HG02763 (cell line): ENCODE measurements at regions not wholly inside any gene's neighbourhood (a gene's known extent, or its start where the extent isn't known, plus 50 kb on each side); places are given as distances from the start of the nearest gene placed in this dataset.

Source experiments
- ATAC-seq: cut with Tn5 transposase; IDR thresholded peaks from one replicate; pipeline ENCODE4 v1.9.1; 2021; ENCODE audit warnings: mild to moderate bottlenecking, moderate library complexity; ENCODE audit not compliant: unreplicated experiment

GRCh38 chr13:73201626-73202025, 142.8 kb downstream of the KLF5 start:
- no peak for ATAC-seq

- ATAC-seq, result no peak
Measured at GRCh38 chr13:73198991-73199411, 140.2 kb downstream of the KLF5 start.

GRCh38 chr13:73195091-73195490, 136.3 kb downstream of the KLF5 start:
- ATAC-seq, result no peak

- ATAC-seq, result no peak
Measured at GRCh38 chr13:73194310-73194709, 135.5 kb downstream of the KLF5 start.

GRCh38 chr13:73193554-73193953, 134.7 kb downstream of the KLF5 start:
- ATAC-seq, result no peak

- ATAC-seq, result no peak
Measured at GRCh38 chr13:73190477-73190876, 131.7 kb downstream of the KLF5 start.

- ATAC-seq, result no peak
Measured at GRCh38 chr13:73189776-73190175, 131.0 kb downstream of the KLF5 start.

- no peak for ATAC-seq
Measured at GRCh38 chr13:73189362-73189761, 130.6 kb downstream of the KLF5 start.

- no peak for ATAC-seq
Measured at GRCh38 chr13:73187106-73187505, 128.3 kb downstream of the KLF5 start.

GRCh38 chr13:73179650-73180274, 121.0 kb downstream of the KLF5 start:
- no peak for ATAC-seq

GRCh38 chr13:73177916-73178565, 119.2 kb downstream of the KLF5 start:
- ATAC-seq, result no peak

GRCh38 chr13:73177017-73177416, 118.2 kb downstream of the KLF5 start:
- ATAC-seq, result no peak

- ATAC-seq, result no peak
Measured at GRCh38 chr13:73174521-73175010, 115.8 kb downstream of the KLF5 start.

- no peak for ATAC-seq
Measured at GRCh38 chr13:73173279-73173811, 114.5 kb downstream of the KLF5 start.

- no peak for ATAC-seq
Measured at GRCh38 chr13:73171926-73172325, 113.1 kb downstream of the KLF5 start.

GRCh38 chr13:73171271-73171682, 112.5 kb downstream of the KLF5 start:
- ATAC-seq, result no peak

GRCh38 chr13:73169971-73170370, 111.2 kb downstream of the KLF5 start:
- no peak for ATAC-seq

- no peak for ATAC-seq
Measured at GRCh38 chr13:73168953-73169401, 110.2 kb downstream of the KLF5 start.

GRCh38 chr13:73168226-73168952, 109.6 kb downstream of the KLF5 start:
- no peak for ATAC-seq

GRCh38 chr13:73167028-73167820, 108.4 kb downstream of the KLF5 start:
- ATAC-seq, result no peak

- ATAC-seq, result no peak
Measured at GRCh38 chr13:73166204-73166603, 107.4 kb downstream of the KLF5 start.
